Lung (tissue), 11 donors: ENCODE measurements at regions not wholly inside any gene's neighbourhood (a gene's known extent, or its start where the extent isn't known, plus 50 kb on each side); places are given as distances from the start of the nearest gene placed in this dataset.

Source experiments
- ATAC-seq: fragments of 200-7000 bp; cut with Tn5 transposase; one replicate; pipeline ENCODE4 v1.9.1; 2020; ENCODE audit warnings: moderate number of reproducible peaks; ENCODE audit not compliant: insufficient read depth, low FRiP score
- DNase-seq, 3 donors: peaks; one replicate each; pipeline ENCODE4 v3.0.0-alpha.2; 2013 to 2017
- H3K27ac ChIP-seq, 2 donors: one replicate each; pipeline ENCODE4 v1.5.1; 2013; ENCODE audit warnings: mild to moderate bottlenecking in 2 of 2, moderate library complexity in 2 of 2, control low read depth in 1 of 2, inconsistent platforms in 1 of 2, low read depth in 1 of 2, low read length in 1 of 2
- H3K27me3 ChIP-seq, 3 donors: one replicate each; pipeline ENCODE4 v1.5.1; 2013; ENCODE audit warnings: low read length in 2 of 3; ENCODE audit not compliant: control insufficient read depth in 3 of 3, insufficient read depth in 3 of 3
- H3K36me3 ChIP-seq, 4 donors: one replicate each; pipeline ENCODE4 v1.5.1; 2013; ENCODE audit warnings: low read length in 4 of 4, mild to moderate bottlenecking in 1 of 4, moderate library complexity in 1 of 4; ENCODE audit not compliant: control insufficient read depth in 4 of 4, insufficient read depth in 4 of 4
- H3K4me1 ChIP-seq, 5 donors: one replicate each; pipeline ENCODE4 v1.5.1; 2013; ENCODE audit warnings: low read length in 5 of 5, mild to moderate bottlenecking in 2 of 5, moderate library complexity in 1 of 5; ENCODE audit not compliant: control insufficient read depth in 5 of 5, insufficient read depth in 5 of 5
- H3K4me3 ChIP-seq: one replicate; pipeline ENCODE4 v1.5.1; 2013; ENCODE audit warnings: mild to moderate bottlenecking, control low read depth, moderate library complexity
- H3K9ac ChIP-seq, 2 donors: one replicate each; pipeline ENCODE4 v1.5.1; 2013; ENCODE audit warnings: low read length in 2 of 2, control low read depth in 1 of 2; ENCODE audit not compliant: insufficient read depth in 1 of 2
- H3K9me3 ChIP-seq, 4 donors: one replicate each; pipeline ENCODE4 v1.5.1; 2013; ENCODE audit warnings: low read length in 3 of 4, mild to moderate bottlenecking in 1 of 4, moderate library complexity in 1 of 4; ENCODE audit not compliant: control insufficient read depth in 4 of 4, insufficient read depth in 3 of 4
- CTCF ChIP-seq: IDR thresholded peaks from 2 replicates; pipeline ENCODE4 v1.5.1; 2012; ENCODE audit warnings: mild to moderate bottlenecking; ENCODE audit errors: control extremely low read depth, extremely low read depth
- WGBS, 2 donors: extraction: QIAGEN DNeasy Blood & Tissue Kit; methylation state at CpG; one replicate each; pipeline ENCODE4 v1.1.7; 2013; 5-methylcytosine and 5-hydroxymethylcytosine counted together
- donor health status: control.
- donor health status: control.
- donor health status: Bipolar disorder and iron deficiency.
- donor health status: healthy.
- donor health status: DM: yes; HTN: yes; CAD: no.

GRCh38 chrX:66919280-66919832 is 280.5 kb upstream of the EDA2R start:
- H3K27me3 ChIP-seq: no peaks in the 10 kb centered on the region
- 66 to 90% methylated on average over 4 of the region's 4 CpGs for WGBS, 2 donors
- no peak for TF ChIP-seq CTCF
- no peaks in the 10 kb centered on the region for H3K36me3 ChIP-seq
- ATAC-seq (no peak), DNase-seq (no peak)
- H3K9me3 ChIP-seq: no peaks in the 10 kb centered on the region
- no peak overlapping the region for H3K9ac ChIP-seq
- no peak overlapping the region for H3K4me3 ChIP-seq
- H3K27ac ChIP-seq: no peak overlapping the region
- no peaks in the 10 kb centered on the region for H3K4me1 ChIP-seq

- no peaks in the 10 kb centered on the region for H3K4me1 ChIP-seq
- no peak overlapping the region for H3K4me3 ChIP-seq
- TF ChIP-seq CTCF: no peak
- no peak overlapping the region for H3K9ac ChIP-seq
- DNase-seq (no peak), ATAC-seq (no peak)
- H3K27ac ChIP-seq: no peak overlapping the region
- no peaks in the 10 kb centered on the region for H3K36me3 ChIP-seq
- 50 to 72% methylated on average over 1 of the region's 1 CpG for WGBS, 2 donors
- no peaks in the 10 kb centered on the region for H3K27me3 ChIP-seq
- H3K9me3 ChIP-seq: no peaks in the 10 kb centered on the region
Observed at GRCh38 chrX:66918511-66918910, 279.6 kb upstream of the EDA2R start.

GRCh38 chrX:66915893-66916292 is 277.0 kb upstream of the EDA2R start:
- TF ChIP-seq CTCF: no peak
- no peaks in the 10 kb centered on the region for H3K9me3 ChIP-seq
- no peak overlapping the region for H3K27ac ChIP-seq
- H3K4me3 ChIP-seq: no peak overlapping the region
- 45 to 64% methylated on average over 2 of the region's 2 CpGs for WGBS, 2 donors
- DNase-seq (no peak), ATAC-seq (no peak)
- H3K9ac ChIP-seq: no peak overlapping the region
- no peaks in the 10 kb centered on the region for H3K27me3 ChIP-seq
- H3K4me1 ChIP-seq: no peaks in the 10 kb centered on the region
- H3K36me3 ChIP-seq: no peaks in the 10 kb centered on the region

- ATAC-seq: no peak
Observed at GRCh38 chrX:66914080-66914479, 275.2 kb upstream of the EDA2R start.

More at GRCh38 chrX:66914080-66914479, 275.2 kb upstream of the EDA2R start:
- WGBS, 2 donors: 24 to 47% methylated on average over 6 of the region's 6 CpGs
- Histone ChIP-seq H3K4me1 (no peaks in the 10 kb centered on the region), H3K4me3 (no peak overlapping the region), H3K27me3 (no peaks in the 10 kb centered on the region), H3K9ac (no peak overlapping the region), H3K36me3 (no peaks in the 10 kb centered on the region), H3K9me3 (no peaks in the 10 kb centered on the region), H3K27ac (no peak overlapping the region)
- peak; percentile 30 to 62 (median 31) for DNase-seq
- TF ChIP-seq CTCF: no peak
